MV-4-11 (cell line): ENCODE measurements at regions not wholly inside any gene's neighbourhood (a gene's known extent, or its start where the extent isn't known, plus 50 kb on each side); places are given as distances from the start of the nearest gene placed in this dataset.
"Not testable (repeated sequence)": the region's sequence is repeated elsewhere in the genome, so short reads cannot be mapped to it uniquely, and the experiment has no call there.

ENCODE experiments used
- DNase-seq: peaks from one replicate; lab custom pipeline; 2025; lab: John Stamatoyannopoulos, UW

DNA sequence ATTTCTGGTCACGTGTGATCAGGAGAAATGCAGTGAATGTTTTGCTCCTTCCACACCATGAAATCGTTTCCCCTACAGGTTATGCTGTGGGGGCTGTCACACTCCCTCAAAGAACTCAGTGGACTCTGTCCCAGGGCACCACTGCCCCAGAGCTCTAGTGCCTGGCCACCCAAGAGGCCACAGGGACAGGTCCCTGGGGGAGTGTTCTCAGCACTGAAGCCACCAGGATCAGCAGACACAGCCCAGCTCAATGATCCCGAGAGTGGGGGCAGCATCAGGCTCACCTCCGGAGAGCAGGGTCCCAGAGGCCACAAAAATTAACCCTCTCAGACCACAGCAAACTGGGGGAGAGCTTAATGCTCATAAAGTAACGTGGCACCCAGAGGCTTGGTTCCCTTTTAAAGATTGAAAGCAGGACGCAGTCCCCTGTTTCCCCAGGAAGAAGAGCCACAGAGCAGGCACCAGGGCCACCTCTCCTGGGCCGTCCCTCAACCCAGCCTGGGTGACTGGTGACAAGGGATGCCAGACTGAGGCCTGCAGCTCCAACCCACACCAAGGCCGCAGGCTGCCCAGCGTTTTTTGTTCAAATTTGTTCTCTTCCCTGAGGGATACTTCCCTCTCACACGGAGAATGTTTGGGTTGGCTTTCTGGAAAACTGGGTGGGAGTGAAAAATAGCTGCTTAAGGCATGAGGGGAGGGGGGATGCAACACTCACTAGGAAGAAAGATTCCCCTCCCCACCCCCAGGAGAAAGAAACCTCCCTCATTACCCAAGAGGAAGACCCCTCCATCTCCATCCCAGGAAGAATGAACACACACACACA, 123.3 kb upstream of the IGF1R start:
- DNase-seq = no peak

DNA sequence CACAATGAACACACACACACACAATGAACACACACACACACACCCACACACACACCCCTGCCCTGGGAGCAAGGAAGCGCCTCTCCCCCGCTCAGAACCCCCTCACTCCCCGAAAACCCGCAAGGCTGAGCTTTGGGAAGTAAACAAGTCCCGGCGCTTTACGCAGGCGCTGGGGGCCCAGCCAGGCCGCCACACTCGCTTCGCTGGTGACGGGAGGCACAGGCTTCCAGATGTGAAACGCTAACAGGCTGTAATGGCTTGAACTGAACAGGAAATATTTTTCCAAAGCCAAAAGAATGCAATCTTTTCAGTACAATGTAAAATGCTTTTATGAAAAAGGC, 122.7 kb upstream of the IGF1R start:
- no peak for DNase-seq

DNA sequence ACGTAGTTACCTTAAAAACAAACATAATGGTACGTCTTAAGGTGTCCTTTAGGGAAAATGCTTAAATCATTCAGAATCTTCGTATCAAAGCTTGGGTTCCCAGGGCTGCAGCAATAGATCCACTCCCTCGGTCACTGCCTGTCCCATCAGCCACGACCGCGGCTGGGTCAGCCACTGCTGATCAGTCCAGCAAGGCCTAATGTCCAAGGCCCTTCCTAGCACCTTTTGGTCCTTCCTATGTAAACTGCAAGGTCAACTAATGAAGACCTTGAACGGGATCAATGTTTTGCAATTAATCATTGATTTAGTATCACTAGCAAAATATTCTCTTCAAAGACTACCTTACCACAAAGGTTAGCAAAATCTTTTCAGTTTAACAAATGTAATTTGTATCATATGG, 122.2 kb upstream of the IGF1R start:
- no peak for DNase-seq

DNA sequence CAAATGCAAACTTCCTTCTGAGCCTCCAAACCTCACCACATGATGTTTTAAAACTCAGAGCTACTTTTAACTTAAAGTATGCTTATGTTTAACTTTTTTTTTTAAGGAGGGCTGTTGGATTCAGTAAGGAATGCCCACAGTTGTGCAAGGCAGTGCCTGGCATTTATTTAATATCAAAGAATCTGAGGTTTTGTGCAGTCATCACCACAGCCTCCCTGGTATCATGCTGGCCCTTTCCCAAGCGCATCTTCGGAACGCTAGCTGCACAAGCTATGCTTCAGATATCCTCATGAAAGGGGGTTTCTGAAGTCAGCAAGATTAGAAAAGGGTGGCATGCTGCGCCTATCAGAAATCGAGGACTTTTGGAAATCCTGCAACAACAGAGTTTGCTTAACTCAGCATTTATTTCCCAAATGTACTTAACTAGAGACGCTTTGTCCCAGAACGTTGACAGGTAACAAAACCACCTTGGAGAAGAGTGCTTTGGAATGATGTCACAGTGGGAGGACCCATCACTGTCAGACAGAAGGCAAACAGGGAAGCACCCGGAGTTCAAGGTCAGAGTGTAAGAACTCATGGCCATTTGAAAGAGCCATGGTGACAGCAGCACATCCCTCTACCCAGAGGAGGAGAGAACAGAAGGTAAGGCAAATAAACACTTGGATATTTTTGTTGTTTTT, 120.2 kb upstream of the IGF1R start:
- DNase-seq = no peak

- DNase-seq = no peak
These were observed 118.9 kb upstream of the IGF1R start for GRCh38 chr15:98529205-98530145.

- no peak for DNase-seq
These were observed 117.8 kb upstream of the IGF1R start for GRCh38 chr15:98530570-98530969.

- DNase-seq = no peak
These were observed 116.3 kb upstream of the IGF1R start for GRCh38 chr15:98532063-98532462.

DNA sequence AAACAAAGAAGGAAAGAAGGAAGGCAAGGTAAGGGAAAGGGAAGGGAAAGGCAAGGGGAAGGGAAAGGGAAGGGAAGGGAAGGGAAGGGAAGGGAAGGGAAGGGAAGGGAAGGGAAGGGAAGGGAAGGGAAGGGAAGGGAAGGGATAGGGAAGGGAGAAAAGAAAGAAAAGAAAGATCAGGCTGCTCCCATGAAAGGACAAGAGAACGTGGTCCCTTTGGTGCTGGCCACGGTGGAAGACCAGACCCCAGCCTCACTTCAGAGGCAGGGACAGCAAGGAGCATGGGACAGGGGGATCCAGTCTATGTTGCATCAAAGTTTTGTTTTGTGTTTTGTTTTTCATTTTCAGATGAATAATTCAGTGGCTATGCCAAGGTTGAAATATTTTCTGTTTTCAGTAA, 111.4 kb upstream of the IGF1R start:
- DNase-seq = no peak

- DNase-seq = no peak
These were observed 110.8 kb upstream of the IGF1R start for GRCh38 chr15:98537516-98538060.

GRCh38 chr15:98541519-98541918, 106.8 kb upstream of the IGF1R start:
- no peak for DNase-seq

GRCh38 chr15:98543237-98543636, 105.1 kb upstream of the IGF1R start:
- DNase-seq = no peak

- DNase-seq = no peak
These were observed 102.0 kb upstream of the IGF1R start for GRCh38 chr15:98546329-98546728.

GRCh38 chr15:98547275-98547674, 101.1 kb upstream of the IGF1R start:
- no peak for DNase-seq

- no peak for DNase-seq
These were observed 100.6 kb upstream of the IGF1R start for GRCh38 chr15:98547741-98548138.

- no peak for DNase-seq
These were observed 100.0 kb upstream of the IGF1R start for GRCh38 chr15:98548139-98548971.

- DNase-seq = no peak
These were observed 99.3 kb upstream of the IGF1R start for GRCh38 chr15:98549003-98549402.

DNA sequence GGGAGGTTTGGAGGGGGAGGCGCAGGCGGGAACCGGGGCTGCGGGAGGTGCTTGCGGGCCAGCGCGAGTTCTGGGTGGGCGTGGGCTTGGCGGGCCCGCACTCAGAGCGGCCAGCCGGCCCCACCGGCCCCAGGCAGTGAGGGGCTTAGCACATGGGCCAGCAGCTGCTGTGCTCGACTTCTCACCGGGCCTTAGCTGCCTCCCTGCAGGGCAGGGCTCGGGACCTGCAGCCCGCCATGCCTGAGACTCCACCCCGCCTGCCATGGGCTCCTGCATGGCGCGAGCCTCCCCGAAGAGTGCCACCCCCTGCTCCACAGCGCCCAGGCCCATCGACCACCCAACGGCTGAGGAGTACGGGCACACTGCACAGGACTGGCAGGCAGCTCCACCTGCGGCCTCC, 98.6 kb upstream of the IGF1R start:
- DNase-seq = no peak

- not testable (repeated sequence) for DNase-seq
These were observed 98.0 kb upstream of the IGF1R start for GRCh38 chr15:98550363-98550762.

DNA sequence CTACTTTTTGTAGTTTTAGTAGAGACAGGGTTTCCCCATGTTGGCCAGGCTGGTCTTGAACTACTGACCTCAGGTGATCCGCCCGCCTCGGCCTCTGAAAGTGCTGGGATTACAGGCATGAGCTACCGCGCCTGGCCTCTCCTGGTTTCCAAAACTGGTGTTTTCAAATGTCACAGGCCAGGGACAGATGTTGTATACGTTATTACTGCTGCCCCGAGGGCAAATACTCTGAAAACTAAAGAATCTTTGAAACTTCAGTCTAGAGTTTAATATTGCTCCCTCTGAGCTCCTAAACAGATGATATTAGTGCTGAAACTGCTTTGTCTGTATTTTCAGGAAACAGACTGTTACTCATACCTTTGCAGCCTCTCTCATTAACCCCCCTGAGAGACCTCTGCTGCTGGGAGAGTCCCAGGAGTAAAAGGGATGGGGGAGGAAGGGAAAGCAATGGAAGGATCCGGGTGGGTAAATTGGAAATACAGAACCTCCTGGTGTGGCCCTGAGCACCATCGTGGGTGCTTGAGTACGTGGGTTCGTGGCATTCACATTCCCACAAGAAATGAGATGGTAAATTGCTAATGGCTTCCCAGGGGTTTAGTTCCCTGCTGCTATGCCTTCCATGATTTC, 96.3 kb upstream of the IGF1R start:
- no peak for DNase-seq

GRCh38 chr15:98554272-98555172, 93.8 kb upstream of the IGF1R start:
- no peak for DNase-seq
